M059J (cell line): ENCODE measurements at regions not wholly inside any gene's neighbourhood (a gene's known extent, or its start where the extent isn't known, plus 50 kb on each side); places are given as distances from the start of the nearest gene placed in this dataset.

Experiments used
- DNase-seq: peaks from one replicate; pipeline ENCODE4 v3.0.0-alpha.2; 2012; ENCODE audit warnings: low read depth

DNA sequence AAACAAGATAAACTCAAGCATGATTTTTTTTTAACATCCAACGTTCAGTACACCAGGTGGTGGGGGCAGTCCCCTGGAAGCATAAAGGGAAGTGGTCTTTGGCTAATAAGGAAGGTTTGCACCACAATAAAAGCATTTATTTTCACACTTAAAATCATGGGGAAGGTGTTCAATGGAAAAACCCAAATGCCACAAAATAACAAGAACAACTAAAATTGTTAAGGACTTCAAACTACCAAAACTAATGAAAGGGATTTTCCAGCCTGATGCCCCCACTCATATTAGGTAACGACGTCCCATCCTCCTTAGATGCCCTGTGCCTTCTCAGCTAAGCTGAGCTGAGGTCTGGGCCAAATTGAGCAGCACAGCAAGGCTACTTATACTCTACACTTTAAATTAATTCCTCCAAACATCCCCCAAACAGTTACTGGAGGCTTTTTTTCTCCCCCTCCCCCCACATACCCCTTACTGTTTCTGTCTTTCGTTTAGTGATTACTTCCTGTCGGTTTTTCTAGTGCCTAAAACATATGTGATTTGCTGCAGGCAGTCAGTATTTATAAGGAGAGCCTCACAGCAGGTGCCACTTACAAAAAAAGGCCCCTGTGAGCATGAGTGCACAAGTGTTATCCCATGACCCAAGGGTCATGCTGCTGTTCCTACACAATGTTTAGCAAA is 259.7 kb upstream of the ZNF608 start:
- DNase-seq: no peak

GRCh38 chr5:125010356-125010755 is 263.9 kb upstream of the ZNF608 start:
- no peak for DNase-seq

- DNase-seq: no peak
Observed at GRCh38 chr5:125011014-125011413, 264.6 kb upstream of the ZNF608 start.

GRCh38 chr5:125011419-125011818 is 265.0 kb upstream of the ZNF608 start:
- no peak for DNase-seq

DNA sequence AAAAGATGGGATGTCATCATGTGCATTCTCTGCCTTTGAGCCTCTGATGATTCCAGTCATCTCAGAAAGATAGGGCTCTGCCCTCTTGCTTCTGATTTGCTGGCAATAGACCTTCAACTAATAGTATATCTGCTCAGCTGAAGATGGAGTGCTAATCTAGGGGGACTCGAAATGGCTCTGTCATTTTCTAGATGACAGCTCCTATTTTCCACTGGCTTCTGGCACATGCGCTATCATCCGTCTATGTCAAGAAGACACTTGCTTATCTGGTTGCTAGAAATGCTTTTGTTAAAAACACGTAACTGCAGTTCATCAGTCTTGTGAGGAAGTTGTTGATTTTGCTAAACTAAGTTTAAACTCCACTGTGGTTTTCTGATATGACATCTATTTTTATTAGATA is 265.5 kb upstream of the ZNF608 start:
- DNase-seq: no peak

DNA sequence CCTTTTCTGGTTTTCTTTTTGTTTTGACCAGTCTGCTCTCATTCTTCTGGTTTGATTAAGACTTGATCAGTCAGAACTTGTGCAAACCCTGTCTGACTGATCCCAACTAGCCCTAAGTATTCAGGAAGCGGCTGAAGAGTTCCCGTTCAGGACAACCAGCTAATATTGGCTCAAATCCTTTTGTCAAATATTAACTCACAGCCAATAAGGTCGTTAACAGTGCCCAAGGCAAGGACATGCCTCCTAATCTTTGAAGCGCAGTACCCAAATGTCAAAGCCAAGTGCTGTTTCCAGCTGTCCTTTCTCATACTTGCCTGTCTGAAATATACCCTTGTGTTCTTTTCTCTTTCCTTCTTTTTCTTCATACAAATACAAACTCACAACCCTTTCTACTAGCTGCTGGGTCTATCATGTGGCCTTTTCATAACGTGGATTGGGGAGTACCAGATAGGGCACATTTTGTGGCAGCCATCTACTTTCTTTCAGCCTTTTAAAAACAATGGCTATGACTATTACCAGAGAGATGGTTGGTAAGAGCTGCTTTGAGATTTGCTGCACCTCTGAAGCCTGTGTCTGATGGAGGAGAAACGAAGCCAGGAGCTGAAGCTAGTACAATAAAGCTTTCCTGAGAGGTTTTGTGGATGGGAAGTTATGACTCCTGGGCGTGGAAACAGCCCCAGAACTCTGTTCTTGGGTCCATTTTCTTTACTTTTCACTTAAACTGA is 266.4 kb upstream of the ZNF608 start:
- DNase-seq: no peak

DNA sequence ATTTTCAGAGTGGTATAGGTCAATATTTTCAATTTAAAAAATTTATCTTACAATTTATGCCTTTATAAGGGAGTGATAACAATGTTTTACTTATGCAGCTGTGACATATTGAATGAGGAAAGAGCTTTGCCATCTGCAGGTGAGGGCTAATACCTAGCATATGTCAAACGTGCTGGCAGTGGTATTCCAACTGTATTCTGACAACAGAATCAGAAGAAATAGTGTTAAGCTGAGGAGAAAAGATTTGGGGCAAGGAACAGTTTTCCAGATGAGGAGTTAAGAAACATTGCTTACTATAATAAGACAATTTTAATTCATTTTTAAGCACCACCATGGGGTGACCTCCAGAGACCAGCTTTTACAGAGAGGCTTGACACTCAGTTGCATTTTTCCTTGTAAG is 267.8 kb upstream of the ZNF608 start:
- DNase-seq: no peak

DNA sequence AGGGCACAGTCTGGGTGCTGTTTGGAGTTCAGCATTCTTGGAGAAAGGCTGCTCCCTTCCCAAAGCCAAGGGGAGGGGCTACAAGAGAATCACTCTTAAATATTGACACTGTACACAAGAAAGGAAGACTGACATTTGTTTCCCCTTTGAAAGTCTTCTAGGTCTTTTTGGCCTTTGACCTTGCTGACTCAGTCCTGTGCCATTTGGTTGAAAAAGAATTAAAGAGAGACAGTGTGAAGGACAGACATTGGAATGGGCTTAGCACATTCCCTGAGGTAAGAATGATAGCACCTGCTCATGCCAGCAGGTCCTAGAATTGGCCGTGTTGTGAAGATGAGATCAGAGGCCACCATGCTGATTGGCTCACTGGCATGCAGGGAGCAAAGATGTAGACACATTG is 271.4 kb upstream of the ZNF608 start:
- no peak for DNase-seq

DNA sequence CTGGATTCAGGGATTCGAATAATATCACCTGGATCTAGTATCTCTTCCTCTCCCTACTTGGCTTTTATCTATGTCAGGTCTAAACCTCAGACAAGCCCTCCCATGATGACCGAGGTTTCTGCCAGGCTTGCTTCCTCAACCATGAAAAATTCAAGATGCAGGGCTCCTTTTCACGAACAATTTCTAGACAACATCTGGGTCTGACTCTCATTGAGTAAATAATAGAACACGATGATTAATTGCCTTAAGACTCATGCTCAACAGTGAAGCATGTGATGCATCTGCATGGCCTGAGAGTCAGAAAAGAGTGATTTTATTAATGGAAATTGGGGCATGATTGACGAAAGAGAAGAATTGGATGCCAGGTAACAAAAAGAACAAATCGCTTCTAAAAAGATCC is 277.2 kb upstream of the ZNF608 start:
- no peak for DNase-seq

GRCh38 chr5:125026867-125027731 is 280.7 kb upstream of the ZNF608 start:
- no peak for DNase-seq

DNA sequence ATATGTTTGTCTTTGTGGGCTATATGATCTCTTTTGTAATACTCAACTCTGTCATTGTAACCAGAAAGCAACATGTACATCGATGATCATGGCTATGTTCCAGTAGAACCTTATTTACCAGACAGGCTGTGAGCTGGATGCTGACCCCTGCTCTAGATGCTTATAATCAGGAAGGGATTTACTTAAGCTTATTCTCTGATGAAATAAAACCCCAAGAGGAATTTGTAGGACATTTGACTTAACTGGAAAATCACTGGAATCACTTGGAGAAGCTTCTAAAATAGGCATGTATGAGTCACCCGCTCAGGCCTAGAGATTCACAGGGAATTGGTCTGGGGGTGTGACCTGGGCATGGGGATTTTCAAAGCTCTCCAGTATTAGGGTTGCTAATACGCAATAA is 285.8 kb upstream of the ZNF608 start:
- peak; percentile 48 for DNase-seq

GRCh38 chr5:125033602-125034001 is 287.2 kb upstream of the ZNF608 start:
- no peak for DNase-seq

GRCh38 chr5:125034331-125034730 is 287.9 kb upstream of the ZNF608 start:
- no peak for DNase-seq

DNA sequence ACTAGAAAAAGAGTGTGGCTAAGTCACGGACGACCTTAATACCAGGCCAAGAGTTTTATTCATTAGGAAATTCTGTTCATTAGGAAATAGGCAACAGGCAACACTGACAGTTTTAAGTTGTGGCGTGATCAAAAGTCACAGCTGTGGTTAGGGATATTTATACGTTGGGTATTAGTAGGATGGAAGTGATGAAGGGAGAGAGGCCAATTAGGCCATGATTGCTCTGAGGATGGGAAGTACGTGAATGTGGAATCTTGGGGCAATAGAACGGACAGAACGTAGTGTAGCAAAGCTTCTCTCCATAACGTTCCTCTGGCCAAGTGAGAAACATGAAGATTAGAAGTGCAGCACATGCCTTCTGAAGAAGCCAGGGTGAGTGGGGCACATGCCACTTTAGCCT is 290.1 kb upstream of the ZNF608 start:
- DNase-seq: no peak

DNA sequence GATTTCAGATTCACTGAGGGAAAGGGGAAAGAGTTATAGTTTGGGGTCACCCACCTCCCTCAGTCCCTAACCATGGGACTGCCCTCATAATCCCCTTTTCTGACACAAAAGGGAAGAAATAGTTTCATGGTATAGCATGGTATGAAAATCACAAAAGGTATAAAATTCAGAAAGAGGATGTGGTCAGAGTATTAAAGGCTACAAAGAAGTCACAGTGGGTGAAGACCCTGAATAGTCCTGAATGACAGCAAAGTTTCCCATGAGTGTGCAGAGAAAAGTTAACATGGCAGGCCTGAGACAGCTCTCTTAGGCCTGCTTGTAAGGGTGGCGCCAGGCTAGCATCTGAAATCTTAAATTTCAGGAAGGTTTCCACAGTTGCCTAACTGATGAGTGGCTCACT is 290.6 kb upstream of the ZNF608 start:
- DNase-seq: no peak

DNA sequence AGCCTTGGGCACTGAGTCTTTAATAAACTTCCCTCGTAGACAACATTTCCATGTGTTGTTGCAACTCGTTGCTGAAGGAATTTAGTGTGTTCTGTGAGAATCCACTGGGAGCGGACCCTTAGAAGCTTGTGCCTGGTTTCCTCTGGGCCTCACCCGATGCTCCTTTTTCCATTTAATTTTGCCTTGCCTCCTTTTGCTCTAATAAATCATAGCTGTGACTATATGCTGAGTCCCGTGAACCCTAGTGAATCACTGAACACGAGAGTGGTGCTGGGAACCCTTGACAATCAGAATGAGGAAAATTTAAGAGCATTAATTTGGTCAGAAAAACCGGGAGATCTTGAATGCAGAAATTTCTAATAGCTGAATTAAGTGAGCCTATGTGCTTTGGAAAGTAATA is 291.1 kb upstream of the ZNF608 start:
- DNase-seq: no peak

GRCh38 chr5:125038477-125038876 is 292.0 kb upstream of the ZNF608 start:
- no peak for DNase-seq

GRCh38 chr5:125041798-125042197 is 295.4 kb upstream of the ZNF608 start:
- no peak for DNase-seq

- peak; percentile 57 for DNase-seq
Observed at GRCh38 chr5:125042261-125042890, 295.9 kb upstream of the ZNF608 start.

GRCh38 chr5:125043781-125044391 is 297.4 kb upstream of the ZNF608 start:
- DNase-seq: peak; percentile 96

DNA sequence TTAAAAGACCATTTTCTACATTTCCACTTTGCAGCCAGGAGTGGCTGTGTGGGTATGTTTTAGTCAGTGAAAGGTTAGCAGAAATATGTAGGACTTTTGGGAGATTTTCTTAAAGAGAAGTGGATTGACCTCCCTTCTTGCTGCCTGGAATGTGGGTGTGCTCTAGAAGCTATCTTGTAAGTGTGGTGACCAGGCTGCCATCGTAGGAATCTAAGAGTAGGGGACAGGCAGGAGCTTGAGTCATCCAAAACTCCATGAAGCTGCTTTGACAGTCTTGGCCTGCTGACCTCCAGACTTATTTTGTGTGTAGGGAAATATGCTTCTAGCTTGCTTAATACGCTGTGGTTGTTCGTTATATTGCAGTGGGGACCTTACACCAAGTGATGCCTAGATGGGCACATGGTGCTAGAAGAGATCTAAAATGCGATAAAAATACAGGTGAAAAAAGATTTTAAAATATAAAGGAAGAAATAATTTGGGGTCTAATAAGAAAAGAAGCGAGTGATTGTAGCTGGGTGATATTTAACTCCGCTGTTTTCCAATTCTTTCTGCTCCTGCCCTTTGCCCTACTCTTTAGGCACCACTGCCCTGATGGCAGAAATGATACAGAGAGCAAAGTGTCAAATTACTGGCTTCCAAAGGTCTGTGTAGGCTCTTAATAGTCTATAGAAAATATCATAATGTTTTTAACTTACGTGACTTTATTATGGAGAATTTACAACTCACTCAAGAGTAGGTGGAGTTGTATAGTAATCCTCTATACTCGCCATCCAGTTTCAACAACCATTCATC is 298.2 kb upstream of the ZNF608 start:
- DNase-seq: peak; percentile 75
